AG10803 (cell line): ENCODE measurements at regions not wholly inside any gene's neighbourhood (a gene's known extent, or its start where the extent isn't known, plus 50 kb on each side); places are given as distances from the start of the nearest gene placed in this dataset.
"Not testable (repeated sequence)": the region's sequence is repeated elsewhere in the genome, so short reads cannot be mapped to it uniquely, and the experiment has no call there.

ENCODE experiments used
- DNase-seq: peaks from one replicate; pipeline ENCODE4 v3.0.0; 2010; ENCODE audit warnings: low read depth
- H3K4me3 ChIP-seq: 2 replicates; pipeline ENCODE4 v1.5.1; 2011; ENCODE audit warnings: mild to moderate bottlenecking, low read length, control low read depth

- not testable (repeated sequence) for DNase-seq
Measured at GRCh38 chr3:195979877-195980276, 71.5 kb upstream of the TNK2 start.

DNA sequence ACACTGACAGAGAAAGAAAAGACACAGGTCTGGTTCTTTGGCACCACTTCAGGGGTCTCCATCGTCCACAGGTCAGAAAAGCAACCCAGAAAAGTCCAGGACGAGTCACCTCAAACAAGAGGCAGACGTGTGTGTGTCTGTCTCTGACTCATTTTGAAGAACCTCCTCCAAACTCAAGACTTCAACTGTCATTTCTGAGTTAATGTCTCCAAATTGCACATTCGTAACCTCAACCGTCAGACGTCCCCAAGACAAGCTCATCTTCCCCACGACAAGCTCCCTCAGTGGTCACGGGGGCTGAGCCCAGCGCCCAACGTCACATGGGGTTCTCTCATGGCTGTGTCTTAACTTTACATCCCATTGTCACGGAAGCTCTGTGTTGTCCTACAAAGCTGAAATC lies 70.2 kb upstream of the TNK2 start:
- DNase-seq, H3K4me3 ChIP-seq: not testable (repeated sequence)

More at GRCh38 chr3:195979877-195980276, 71.5 kb upstream of the TNK2 start:
- H3K4me3 ChIP-seq, result not testable (repeated sequence)

DNA sequence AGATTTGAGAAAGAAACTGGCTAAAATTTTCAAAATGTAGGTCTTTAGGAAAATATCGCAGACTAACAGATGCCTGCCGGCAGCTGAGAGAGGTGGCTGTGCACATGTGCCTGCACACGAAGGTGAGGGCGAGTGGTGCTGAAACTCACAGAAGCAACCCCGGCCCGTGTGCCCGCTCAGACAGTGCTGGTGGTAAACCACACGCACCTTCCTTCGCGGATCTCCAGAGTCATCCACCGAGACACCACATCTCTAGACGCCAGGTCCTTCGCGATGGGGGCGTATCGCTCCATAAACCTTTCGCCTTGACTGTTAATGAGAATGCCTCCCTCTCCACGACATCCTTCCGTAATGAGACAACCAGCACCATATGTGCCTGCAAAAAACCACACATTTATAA lies 68.5 kb upstream of the TNK2 start:
- H3K4me3 ChIP-seq, result not testable (repeated sequence)

DNA sequence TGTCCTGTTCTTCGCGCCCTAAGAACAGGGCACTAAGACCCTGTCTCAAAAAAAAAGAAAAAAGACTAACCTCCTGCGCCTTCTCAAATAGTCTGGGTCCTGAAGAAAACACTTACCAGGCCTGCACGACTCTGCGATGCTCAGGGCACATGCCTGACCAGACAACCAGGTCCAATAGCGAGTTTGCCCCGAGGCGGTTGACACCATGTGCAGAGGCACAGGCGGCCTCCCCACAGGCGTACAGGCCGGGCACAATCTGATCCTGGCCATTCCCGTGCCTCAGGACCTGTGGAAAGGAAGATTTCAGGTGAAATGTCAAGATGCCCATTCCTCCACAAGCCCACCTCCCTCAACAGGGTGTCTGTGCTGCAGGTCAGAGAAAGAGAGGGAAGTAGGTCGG lies 65.9 kb upstream of the TNK2 start:
- not testable (repeated sequence) for H3K4me3 ChIP-seq, DNase-seq

More for the DNA sequence above, 68.5 kb upstream of the TNK2 start:
- DNase-seq, result not testable (repeated sequence)

DNA sequence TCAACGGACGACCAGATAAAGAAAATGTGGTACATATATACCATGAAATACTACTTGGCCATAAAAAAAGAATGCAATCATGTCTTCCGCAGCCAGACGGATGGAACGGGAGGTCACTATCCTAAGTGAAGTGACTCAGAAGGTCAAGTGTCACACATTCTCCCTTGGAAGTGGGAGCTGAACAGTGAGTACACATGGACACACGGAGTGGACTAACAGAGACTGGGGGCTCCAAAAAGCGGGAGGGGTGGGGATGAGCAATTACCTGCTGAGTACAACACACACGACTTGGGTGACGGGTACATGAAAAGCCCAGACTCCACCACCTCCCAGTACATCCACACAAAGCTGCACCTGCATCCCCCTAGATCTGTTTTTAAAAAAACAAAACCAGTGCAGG lies 62.5 kb upstream of the TNK2 start:
- not testable (repeated sequence) for DNase-seq, H3K4me3 ChIP-seq

DNA sequence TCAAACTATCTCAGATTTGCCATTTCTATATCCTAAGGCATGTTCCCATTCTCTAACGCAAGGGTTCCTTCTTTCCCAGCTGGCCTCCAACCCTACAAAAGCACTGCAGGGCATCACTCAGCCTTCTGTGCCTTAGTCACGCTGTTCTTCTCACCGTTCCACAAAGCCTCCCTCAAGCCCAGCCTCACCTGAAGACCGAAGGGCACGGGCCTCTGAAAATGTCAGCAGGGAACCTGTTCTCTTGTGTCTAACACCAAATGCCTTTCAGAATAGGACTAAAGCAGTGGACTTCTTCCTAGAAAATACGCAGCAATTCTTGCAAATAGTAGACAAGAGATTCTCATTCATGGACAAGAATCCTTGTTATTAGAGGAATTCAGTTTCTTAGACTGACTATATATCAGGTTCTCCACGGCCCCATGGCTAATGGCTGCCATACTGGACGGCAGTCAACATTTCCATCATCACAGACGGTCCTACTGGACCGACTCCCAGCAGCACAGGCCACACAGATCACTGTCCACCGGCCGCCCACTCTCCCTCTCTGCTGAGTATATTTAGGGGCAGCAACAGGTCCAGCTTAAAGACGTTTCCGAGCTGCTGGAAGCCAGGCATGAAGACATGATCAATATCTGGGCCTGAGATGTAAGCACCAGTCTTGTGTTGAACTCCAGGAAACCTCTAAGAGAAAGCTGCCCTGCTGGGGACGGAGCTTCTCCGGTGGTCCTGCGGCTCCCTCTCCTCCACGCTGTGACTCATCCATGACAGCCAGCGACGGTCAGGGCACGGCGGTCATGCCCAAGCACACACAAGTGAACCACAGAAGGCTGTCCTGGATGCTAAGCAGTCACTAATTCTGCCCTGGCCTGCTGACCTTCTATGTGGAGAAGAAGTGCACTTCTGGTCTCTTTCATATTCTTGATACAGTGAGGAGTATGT lies 61.8 kb upstream of the TNK2 start:
- DNase-seq, H3K4me3 ChIP-seq: not testable (repeated sequence)

- not testable (repeated sequence) for H3K4me3 ChIP-seq, DNase-seq
Measured at GRCh38 chr3:195969341-195969740, 61.0 kb upstream of the TNK2 start.

GRCh38 chr3:195968104-195968503 lies 59.8 kb upstream of the TNK2 start:
- DNase-seq, result not testable (repeated sequence)

DNA sequence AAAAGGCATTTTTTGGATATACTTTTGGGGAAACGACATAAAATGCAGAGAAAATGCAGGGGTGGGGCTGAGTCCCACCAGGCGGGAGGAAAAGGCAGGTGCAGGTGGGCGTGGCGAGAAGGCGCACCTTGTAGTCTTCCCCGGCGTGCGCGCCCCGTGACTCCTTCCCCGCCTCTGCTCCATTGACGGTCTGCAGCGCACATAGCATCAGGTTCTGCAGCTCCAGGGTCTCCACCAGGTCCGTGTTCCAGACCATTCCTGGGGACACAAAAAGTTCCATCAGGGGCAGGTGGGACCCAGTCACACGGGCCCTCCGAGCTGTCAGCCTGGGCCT lies 59.0 kb upstream of the TNK2 start:
- H3K4me3 ChIP-seq, DNase-seq: not testable (repeated sequence)

More at GRCh38 chr3:195968104-195968503, 59.8 kb upstream of the TNK2 start:
- not testable (repeated sequence) for H3K4me3 ChIP-seq

- not testable (repeated sequence) for H3K4me3 ChIP-seq, DNase-seq
Measured at GRCh38 chr3:195966563-195967386, 58.4 kb upstream of the TNK2 start.

GRCh38 chr3:195965217-195965616 lies 56.9 kb upstream of the TNK2 start:
- H3K4me3 ChIP-seq, DNase-seq: not testable (repeated sequence)

DNA sequence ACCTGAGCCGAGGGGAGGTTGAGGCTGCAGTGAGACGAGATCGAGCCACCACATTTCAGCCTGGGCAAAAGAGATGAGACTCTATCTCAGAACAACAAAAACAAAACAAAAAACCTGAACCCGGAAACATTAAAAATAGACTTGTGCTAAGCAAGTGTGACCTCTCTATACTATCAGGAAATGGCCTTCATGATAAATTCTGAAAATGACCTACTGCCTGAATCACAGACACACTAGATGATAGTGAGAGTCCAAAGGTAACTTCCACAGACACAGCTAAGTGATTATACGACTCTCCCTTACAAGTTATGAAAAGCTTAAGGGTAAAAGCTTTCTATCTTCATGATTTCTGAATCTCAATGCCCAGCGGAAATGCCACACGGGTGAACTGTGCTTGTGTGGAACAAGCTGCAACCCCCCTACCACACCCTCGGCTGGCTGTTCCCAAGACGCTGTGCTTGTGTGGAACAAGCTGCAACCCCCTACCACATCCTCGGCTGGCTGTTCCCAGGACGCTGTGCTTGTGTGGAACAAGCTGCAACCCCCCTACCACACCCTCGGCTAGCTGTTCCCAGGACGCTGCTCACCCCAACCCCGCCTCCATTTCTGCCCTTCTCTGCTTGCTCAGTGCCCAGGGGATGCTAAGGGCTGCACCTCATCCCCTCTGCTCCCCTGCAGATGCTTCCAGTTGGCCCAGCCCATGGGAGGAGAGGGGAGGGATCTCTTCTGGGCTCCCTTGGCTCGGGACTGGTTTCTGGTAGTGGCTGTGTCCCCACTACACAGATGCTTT lies 56.2 kb upstream of the TNK2 start:
- not testable (repeated sequence) for DNase-seq

DNA sequence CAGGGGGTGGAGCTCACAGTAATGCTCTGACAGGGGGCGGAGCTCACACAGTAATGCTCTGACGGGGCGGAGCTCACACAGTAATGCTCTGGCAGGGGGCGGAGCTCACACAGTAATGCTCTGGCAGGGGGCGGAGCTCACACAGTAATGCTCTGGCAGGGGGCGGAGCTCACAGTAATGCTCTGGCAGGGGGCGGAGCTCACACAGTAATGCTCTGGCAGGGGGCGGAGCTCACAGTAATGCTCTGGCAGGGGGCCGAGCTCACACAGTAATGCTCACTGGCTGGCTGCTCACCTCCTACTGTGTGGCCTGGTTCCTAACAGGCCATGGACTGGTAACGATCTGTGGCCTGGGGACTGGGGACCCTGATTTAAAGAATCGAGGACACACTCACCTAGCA lies 53.9 kb upstream of the TNK2 start:
- DNase-seq, H3K4me3 ChIP-seq: not testable (repeated sequence)

More for the DNA sequence above, 56.2 kb upstream of the TNK2 start:
- H3K4me3 ChIP-seq, result not testable (repeated sequence)

- DNase-seq, H3K4me3 ChIP-seq: not testable (repeated sequence)
Measured at GRCh38 chr3:195960971-195961775, 52.8 kb upstream of the TNK2 start.

DNA sequence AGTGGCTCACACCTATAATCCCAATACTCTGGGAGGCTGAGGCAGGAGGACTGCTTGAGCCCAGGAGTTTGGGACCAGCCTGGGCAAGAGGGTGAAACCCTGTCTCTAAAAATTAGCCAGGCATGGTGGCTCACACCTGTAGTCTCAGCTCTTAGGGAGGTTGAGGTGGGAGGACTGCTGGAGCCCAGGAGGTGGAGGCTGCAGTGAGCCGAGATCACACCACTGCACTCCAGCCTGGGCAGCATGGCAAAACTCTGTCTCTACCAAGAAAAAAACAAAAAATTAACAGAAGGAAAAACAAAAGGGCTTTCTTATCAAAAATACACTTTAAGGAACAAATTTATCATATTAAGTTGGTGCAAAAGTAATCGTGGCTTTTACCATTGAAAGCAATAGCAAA lies 51.8 kb upstream of the TNK2 start:
- DNase-seq, H3K4me3 ChIP-seq: not testable (repeated sequence)

- peak; percentile 8 for DNase-seq
- not testable (repeated sequence) for H3K4me3 ChIP-seq
Measured at GRCh38 chr3:195959367-195960157, 51.2 kb upstream of the TNK2 start.

DNA sequence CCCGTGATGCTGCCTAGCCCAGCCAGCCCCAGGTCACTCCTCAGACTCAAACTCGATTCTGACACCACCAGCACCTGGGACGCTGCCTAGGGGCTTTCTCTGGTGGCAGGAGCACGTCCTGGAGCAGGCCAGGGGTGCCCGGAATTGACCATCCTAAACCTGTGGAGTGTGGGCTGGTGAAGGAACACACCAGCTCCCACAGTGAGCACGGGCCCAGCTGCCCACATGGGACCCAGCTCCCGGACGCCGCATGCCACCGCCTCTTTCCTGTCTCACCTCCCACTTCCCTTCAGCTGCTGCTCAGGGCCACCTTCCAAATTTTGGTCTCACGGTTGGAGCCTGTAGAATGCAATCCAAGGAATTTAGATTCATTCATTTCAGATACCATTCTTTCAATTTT lies 50.4 kb upstream of the TNK2 start:
- not testable (repeated sequence) for DNase-seq, H3K4me3 ChIP-seq
